SHP77 treated with DMSO at 0.1 percent for 48 hours (cell line): ENCODE measurements at regions not wholly inside any gene's neighbourhood (a gene's known extent, or its start where the extent isn't known, plus 50 kb on each side); places are given as distances from the start of the nearest gene placed in this dataset.
A peak's percentile ranks its signal among the peaks of the same experiment; 100 is the strongest.
"Not testable (repeated sequence)": the region's sequence is repeated elsewhere in the genome, so short reads cannot be mapped to it uniquely, and the experiment has no call there.

Experiments used
- DNase-seq: peaks from one replicate; lab custom pipeline; 2025; lab: John Stamatoyannopoulos, UW

DNA sequence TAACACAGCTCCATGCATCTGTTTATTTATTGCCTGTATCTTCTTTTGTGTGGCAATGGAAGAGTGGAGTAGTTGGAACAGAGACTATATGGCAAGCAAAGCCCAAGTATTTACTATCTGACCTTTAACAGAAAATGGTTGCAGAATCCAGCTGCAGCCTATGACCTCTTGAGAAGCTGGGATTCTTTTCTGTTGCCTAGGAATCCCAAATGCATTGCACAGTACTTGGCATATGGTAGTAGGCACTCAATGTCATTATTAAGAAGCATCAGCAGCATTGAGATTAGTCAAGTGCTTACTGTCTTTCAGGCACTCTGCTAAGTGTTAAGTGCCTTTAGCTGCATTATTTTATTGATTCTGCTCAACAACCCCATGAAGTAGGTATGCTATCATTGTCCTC, 331.6 kb downstream of the CCDC85A start:
- DNase-seq: no peak

DNA sequence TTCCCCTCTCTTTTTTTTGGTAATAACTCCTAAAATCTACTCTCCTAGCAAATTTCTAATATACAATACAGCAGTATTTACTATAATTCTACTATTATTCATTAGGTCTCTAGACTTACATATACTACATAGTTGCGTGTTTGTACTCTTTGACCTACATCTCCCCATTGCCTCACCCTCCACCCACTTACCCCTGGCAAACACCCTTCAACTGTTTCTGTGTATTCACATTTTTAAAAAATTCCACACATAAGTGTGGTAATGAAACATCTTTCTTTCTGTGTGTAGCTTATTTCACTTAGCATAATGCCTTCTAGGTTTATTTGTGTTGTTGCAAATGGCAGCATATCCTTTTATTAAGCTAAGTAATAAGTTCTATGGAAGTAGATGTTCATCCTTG, 336.0 kb downstream of the CCDC85A start:
- no peak for DNase-seq

GRCh38 chr2:56522605-56523089, 338.9 kb downstream of the CCDC85A start:
- peak; percentile 96 for DNase-seq

DNA sequence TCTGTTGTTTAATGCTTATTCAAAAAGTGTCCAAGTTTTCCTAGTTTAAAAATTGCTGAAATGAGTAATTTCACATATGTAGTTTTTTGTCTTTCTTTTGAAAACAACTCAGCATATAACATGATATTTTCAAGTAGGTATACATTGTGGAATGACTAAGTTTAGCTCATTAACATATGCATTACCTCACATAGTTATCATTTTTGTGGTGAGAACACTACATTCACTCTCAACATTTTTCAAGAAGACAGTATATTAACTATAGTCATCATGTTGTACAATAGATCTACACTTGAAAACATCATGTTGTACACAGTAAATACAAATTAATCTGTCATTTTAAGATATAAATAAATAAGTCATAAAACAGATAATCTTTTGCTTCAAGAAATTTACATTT, 340.0 kb downstream of the CCDC85A start:
- no peak for DNase-seq

DNA sequence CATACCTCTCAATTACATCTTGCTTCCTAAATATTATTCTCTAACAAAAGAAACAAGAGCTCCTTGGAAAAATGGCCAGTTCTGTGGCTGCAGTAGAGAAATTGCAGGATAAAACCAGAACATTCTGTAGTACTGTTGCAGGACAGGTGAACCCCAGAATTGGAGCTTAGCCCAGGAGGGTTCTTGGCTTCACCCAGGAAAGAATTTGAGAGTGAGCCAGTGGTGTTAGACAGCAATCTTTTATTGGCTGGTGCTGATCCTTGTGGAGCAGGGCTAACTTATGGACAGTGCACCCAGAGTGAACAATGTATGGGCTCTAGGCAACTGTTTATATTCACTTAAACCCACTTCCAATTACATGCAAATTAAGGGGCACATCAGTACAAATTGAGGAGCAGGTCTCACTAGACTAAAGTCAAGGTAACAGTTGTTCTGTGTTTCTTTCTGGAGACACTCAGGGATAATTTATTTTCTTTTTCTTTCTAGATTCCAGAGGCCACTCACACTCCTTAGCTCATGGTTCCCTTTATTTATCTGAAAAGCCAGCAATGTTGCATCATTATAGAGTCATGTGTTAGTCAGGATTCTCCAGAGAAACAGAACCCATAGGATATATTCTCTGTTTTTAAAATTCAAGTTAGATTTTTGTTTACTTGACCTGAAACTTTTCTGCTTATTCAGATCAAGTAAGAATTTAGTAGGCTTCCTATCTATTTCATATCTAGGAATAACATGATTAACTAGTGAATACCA, 348.1 kb downstream of the CCDC85A start:
- DNase-seq: no peak

GRCh38 chr2:56534321-56534720, 350.5 kb downstream of the CCDC85A start:
- DNase-seq: no peak

GRCh38 chr2:56537756-56538155, 354.0 kb downstream of the CCDC85A start:
- DNase-seq: no peak

GRCh38 chr2:56539618-56540017, 355.8 kb downstream of the CCDC85A start:
- no peak for DNase-seq

GRCh38 chr2:56540467-56540866, 356.7 kb downstream of the CCDC85A start:
- no peak for DNase-seq

GRCh38 chr2:56540916-56541315, 357.1 kb downstream of the CCDC85A start:
- no peak for DNase-seq

GRCh38 chr2:56542213-56542612, 358.4 kb downstream of the CCDC85A start:
- DNase-seq: no peak

DNA sequence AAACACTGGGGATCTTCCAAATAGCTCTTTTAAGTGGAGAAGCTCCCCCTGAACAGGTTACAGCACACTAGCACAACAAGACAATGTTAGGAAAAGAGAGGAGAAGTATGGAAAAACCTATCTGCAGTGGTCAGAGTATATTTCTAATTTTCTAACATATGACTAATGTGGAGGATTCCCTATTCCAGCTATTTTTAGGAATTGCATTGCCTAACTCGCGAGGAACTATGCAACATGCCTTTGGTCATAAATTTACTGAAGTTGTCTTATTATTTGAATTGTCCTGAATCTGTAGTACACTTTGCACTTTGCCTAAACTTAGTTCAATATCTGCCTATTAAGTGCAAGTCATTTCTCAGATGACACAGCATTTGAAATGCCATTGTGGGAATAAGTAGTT, 381.4 kb downstream of the CCDC85A start:
- DNase-seq: no peak

GRCh38 chr2:56571074-56571473, 387.3 kb downstream of the CCDC85A start:
- DNase-seq: no peak

DNA sequence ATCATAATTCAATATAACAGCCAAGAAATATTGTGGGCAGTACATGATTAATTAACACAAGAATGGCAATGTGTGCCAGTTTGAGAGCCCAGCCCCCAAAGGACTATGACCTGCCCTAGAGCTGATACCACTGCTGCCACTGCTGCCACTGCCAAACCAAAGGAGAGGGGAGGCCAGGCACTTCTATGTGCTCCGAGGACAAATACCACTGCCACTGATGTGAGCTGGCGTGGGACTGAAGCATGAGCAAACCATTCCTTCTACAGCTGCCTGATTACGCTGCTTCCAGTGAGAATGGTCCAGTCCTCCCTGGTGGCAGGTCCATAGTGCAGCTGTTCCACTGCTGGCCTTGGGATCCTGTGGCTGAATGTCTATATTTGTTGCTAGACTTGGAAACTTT, 392.2 kb downstream of the CCDC85A start:
- no peak for DNase-seq

DNA sequence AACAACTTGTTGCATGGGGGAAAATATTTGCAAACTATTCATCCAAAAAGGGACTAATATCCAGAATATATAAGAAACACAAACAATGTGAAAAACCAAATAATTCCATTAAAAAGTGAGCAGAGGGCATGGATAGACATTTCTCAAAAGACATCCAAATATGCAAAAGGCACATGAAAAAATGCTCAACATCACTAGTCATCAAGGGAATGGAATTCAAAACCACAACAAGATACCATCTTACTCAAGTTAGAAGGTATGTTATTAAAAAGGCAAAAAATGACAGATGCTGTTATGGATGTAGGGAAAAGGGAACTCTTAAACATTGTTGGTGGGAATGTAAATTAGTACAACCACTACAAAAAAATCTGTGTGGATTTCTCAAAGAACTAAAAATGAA, 396.5 kb downstream of the CCDC85A start:
- no peak for DNase-seq

DNA sequence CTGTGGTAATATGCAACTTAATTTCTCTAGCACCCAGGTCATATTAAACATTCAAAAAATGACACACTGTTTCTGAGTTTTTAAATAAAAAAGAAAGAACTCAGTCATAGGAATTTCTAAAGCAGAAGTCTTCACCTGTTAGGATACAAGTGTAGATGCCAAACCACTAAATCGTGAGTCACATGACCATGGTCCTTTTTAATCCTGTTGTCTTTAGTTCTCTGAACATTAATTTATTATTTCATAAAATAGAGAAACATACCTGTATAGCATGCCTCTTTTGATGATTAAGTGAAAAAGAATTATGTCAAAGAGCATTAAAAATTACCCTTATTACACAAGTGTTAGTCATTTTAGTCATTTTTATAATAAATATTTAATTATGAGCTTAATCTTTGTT, 398.8 kb downstream of the CCDC85A start:
- DNase-seq: no peak

- no peak for DNase-seq
Measured at GRCh38 chr2:56583796-56584315, 400.1 kb downstream of the CCDC85A start.

- no peak for DNase-seq
Measured at GRCh38 chr2:56587456-56587855, 403.7 kb downstream of the CCDC85A start.

DNA sequence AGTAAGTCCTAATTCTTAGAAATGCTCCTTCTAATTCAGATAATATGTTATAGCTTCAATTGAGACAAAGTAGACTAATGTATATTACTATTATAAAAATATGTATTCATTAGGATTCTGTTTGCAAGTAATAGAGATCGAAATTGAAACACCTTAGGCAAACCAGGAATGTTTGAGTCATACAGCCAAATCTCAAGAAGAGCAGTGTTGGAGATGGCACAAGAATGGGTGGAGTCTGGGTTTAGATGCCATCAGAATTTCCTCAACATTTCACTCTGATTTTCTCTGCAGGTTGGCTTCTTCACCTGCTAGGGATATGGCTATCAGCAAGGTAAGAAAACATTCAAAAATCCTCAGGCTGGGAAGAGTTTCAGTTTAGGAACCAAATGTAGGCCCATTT, 405.4 kb downstream of the CCDC85A start:
- DNase-seq: no peak

DNA sequence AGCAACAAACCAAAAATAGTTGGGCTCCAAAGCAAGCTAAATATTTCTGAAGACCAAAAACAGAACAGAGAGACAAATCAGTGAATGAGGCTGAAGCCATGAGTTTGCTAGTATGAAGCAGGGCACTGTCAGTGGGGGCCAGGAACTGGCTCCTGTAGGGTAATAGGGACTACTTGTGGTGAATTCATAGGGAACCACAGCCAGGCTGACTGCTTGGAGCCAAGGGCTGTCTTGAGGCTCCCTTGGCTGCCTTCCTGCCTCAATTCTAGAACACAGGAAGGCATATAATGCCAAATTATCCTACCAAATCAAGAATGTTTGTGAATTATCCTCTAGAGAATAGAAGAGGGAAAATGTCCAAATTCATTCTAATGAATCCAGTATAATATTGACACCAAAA, 406.0 kb downstream of the CCDC85A start:
- no peak for DNase-seq

GRCh38 chr2:56590611-56591010, 406.8 kb downstream of the CCDC85A start:
- no peak for DNase-seq

DNA sequence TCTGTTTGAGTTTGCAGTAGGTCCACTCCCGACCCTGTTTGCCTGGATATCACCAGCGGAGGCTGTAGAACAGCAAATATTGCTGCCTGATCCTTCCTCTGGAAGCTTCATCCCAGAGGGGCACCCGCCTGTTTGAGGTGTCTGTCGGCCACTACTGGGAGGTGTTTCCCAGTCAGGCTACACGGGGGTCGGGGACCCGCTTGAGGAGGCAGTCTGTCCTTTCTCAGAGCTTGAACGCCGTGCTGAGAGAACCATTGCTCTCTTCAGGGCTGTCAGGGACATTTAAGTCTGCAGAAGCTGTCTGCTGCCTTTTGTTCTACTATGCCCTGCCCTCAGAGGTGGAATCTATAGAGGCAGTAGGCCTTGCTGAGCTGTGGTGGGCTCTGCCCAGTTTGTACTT, 422.3 kb downstream of the CCDC85A start:
- not testable (repeated sequence) for DNase-seq

DNA sequence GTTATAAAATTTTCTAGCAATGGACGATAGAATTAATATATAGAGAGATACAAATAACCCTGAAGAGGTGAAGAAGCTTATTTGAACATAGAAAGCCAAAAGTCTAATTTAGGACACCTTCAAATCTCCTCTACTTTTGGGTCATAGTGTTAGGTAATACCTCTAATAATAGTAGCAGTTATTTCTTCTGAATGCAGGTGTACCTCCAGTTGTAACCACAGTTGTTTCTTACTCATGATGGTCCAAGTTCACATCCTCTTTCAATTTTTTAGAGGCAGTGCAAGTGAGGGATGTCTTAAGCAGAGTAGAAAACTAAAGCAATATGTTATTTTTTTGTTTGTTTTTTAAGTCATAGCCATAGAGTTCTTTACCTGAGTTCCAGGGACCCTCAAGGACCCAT, 429.5 kb downstream of the CCDC85A start:
- no peak for DNase-seq

DNA sequence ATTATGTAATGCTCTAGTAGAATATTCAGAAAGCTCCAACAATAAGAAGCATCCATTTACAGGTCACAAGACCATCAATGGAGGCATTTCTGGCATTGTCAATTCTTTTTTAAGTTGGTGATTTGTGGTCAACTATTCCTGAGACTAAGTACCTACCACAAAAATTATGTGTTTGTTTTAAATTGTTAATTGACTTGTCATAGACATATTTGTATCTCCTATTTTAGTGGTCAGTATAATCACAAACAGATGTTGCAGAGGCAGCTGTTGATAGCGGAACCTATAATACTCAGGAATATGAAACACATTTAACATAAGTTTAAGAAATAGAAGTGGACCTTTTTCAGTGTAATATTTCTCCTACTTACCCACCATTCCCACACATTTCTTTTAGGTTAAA, 430.1 kb downstream of the CCDC85A start:
- DNase-seq: no peak
